Adrenal gland (tissue), 9 donors: ENCODE measurements at regions not wholly inside any gene's neighbourhood (a gene's known extent, or its start where the extent isn't known, plus 50 kb on each side); places are given as distances from the start of the nearest gene placed in this dataset.

Experiments
- DNase-seq, 7 donors: peaks; one replicate each; pipeline ENCODE4 v3.0.0-alpha.2; 2019 to 2020
- H3K27ac ChIP-seq, 5 donors: fragments of 200-600 bp; sonication (generic) in 4 of 5; 1 replicate in 3 of 5; 2 replicates in 2 of 5; pipeline versions ENCODE4 v1.5.1 to v1.8.0; 2016 to 2020; ENCODE audit warnings: mild to moderate bottlenecking in 1 of 5
- H3K27me3 ChIP-seq: fragments of 200-600 bp; 2 replicates; pipeline ENCODE4 v1.8.0; 2021
- H3K36me3 ChIP-seq, 2 donors: fragments of 200-600 bp; replicated peaks in 1 of 2; 1 replicate in 1 of 2; 2 replicates in 1 of 2; pipeline versions ENCODE4 v1.5.1 to v1.8.0; 2018 to 2022
- H3K4me1 ChIP-seq, 2 donors: fragments of 200-600 bp; replicated peaks in 1 of 2; 1 replicate in 1 of 2; 2 replicates in 1 of 2; pipeline versions ENCODE4 v1.5.1 to v1.8.0; 2018 to 2021
- H3K4me3 ChIP-seq, 4 donors: fragments of 200-600 bp; sonication (generic) in 3 of 4; one replicate each; pipeline ENCODE4 v1.5.1; 2016 to 2018
- H3K9me3 ChIP-seq, 3 donors: fragments of 200-600 bp; sonication (generic) in 1 of 3; replicated peaks in 1 of 3; 1 replicate in 2 of 3; 2 replicates in 1 of 3; pipeline versions ENCODE4 v1.5.1 to v1.8.0; 2016 to 2021
- CTCF ChIP-seq, 6 experiments: fragments of 450-650 bp in 4 of 6; fragments of 200-600 bp in 2 of 6; sonication (generic) in 1 of 6; IDR thresholded peaks; 1 replicate in 5 of 6; 2 replicates in 1 of 6; pipeline versions ENCODE4 v1.5.1 to v1.8.0; 2016 to 2021; ENCODE audit warnings: antibody characterized with exemption in 6 of 6, mild to moderate bottlenecking in 2 of 6, moderate library complexity in 1 of 6
- POLR2A ChIP-seq, 2 donors: fragments of 450-650 bp; IDR thresholded peaks; one replicate each; pipeline ENCODE4 v1.6.1; 2017; ENCODE audit warnings: antibody characterized with exemption in 2 of 2, mild to moderate bottlenecking in 2 of 2, moderate library complexity in 1 of 2
- WGBS, 4 donors: extraction: QIAGEN DNeasy Blood & Tissue Kit in 2 of 4; methylation state at CpG; one replicate each; pipeline versions ENCODE4 v1.1.5 to v1.1.7; 2013 to 2017; 5-methylcytosine and 5-hydroxymethylcytosine counted together
- intact Hi-C, 2 donors: fragments of 100-400 bp; cut with DNase I; formaldehyde crosslinking; loops; one replicate each; pipeline versions ENCODE4 v1.14.1 to v1.15.0; 2022 to 2023
- donor health status: healthy with polysubstance abuse.
- donor health status: Bipolar disorder and iron deficiency.
- donor health status: DM: yes; HTN: yes; CAD: no.
- donor health status: DM: no; HTN: no; CAD: no.
- donor health status: DM: no; HTN: no; CAD: no.

DNA sequence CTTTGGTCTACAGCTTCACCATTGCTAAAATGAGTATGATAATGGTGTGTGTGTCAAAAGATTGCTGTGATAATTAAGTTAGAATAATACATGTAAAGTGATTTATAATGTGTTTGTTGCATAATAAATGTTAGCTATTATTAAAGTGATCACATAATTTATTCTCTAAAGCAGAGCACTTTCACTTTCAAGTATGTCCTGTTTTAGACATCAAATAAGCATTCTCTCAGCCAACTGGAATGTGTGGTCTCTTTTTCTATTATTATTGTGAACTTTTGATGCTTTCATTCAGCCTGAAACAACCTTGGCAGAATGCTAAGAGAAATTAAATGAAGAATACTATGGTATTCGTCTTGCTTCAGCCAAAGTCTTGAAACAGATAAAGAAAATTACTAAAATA, 102.8 kb upstream of the COL11A1 start:
- Histone ChIP-seq H3K9me3 (no peaks in the 10 kb centered on the region), H3K4me1 (no peaks in the 10 kb centered on the region), H3K4me3 (no peak overlapping the region), H3K27ac (no peak overlapping the region), H3K36me3 (no peaks in the 10 kb centered on the region), H3K27me3 (no peaks in the 10 kb centered on the region)
- no peak for DNase-seq
- TF ChIP-seq POLR2A (IDR thresholded peaks at IDR 0.05): no peak
- no peak for TF ChIP-seq CTCF (IDR thresholded peaks at IDR 0.05)
- WGBS, 4 donors: 31 to 40% (median 39%) methylated on average over 1 of the region's 1 CpG
- intact Hi-C loops: no loop called here

DNA sequence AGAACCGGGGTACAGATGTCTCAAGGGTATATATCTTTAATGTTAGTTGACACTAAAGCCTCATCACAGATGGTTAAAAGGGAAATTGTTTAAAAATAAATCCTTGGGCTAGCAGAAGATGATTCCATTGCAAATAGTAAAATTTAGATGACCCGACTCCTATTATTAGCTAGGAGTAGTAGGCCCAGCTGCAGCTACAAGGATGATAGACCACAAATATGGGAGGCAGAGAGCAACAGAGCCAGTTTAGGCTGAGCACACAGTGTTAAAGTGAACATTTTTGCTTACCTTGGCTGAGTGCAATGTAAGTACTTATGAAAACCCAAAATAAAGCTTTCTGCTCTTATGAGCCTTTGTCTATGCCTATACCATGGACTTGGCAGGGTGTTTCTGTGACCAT, 100.5 kb upstream of the COL11A1 start:
- WGBS, 4 donors: 79 to 89% (median 83%) methylated on average over 2 of the region's 2 CpGs
- DNase-seq: no peak
- no peaks in the 10 kb centered on the region for H3K27me3 ChIP-seq
- intact Hi-C loops: no loop called here
- no peaks in the 10 kb centered on the region for H3K4me1 ChIP-seq
- H3K4me3 ChIP-seq: no peak overlapping the region
- H3K36me3 ChIP-seq: no peaks in the 10 kb centered on the region
- TF ChIP-seq CTCF (IDR thresholded peaks at IDR 0.05) (no peak), POLR2A (IDR thresholded peaks at IDR 0.05) (no peak)
- H3K9me3 ChIP-seq: no peaks in the 10 kb centered on the region
- no peak overlapping the region for H3K27ac ChIP-seq

- Histone ChIP-seq H3K4me1 (no peaks in the 10 kb centered on the region), H3K9me3 (no peaks in the 10 kb centered on the region), H3K36me3 (no peaks in the 10 kb centered on the region), H3K27ac (no peak overlapping the region), H3K27me3 (no peaks in the 10 kb centered on the region), H3K4me3 (no peak overlapping the region)
- no peak for DNase-seq
- TF ChIP-seq CTCF (IDR thresholded peaks at IDR 0.05) (no peak), POLR2A (IDR thresholded peaks at IDR 0.05) (no peak)
- intact Hi-C loops: no loop called here
- WGBS, 4 donors: 64 to 80% (median 70%) methylated on average over 1 of the region's 1 CpG
Observed at GRCh38 chr1:103199001-103199400, 90.7 kb upstream of the COL11A1 start.

GRCh38 chr1:103198076-103198475, 89.8 kb upstream of the COL11A1 start:
- H3K4me1 ChIP-seq: no peaks in the 10 kb centered on the region
- H3K9me3 ChIP-seq: no peaks in the 10 kb centered on the region
- no peak overlapping the region for H3K27ac ChIP-seq
- H3K4me3 ChIP-seq: no peak overlapping the region
- H3K36me3 ChIP-seq: no peaks in the 10 kb centered on the region
- no peaks in the 10 kb centered on the region for H3K27me3 ChIP-seq
- intact Hi-C loops: no loop called here
- WGBS, 4 donors: 68 to 79% (median 74%) methylated on average over 2 of the region's 2 CpGs
- TF ChIP-seq CTCF (IDR thresholded peaks at IDR 0.05) (no peak), POLR2A (IDR thresholded peaks at IDR 0.05) (no peak)
- DNase-seq: no peak
